Spleen (tissue), 7 donors: ENCODE measurements at regions not wholly inside any gene's neighbourhood (a gene's known extent, or its start where the extent isn't known, plus 50 kb on each side); places are given as distances from the start of the nearest gene placed in this dataset.

Experiments
- POLR2A ChIP-seq, 3 donors: fragments of 450-650 bp; IDR thresholded peaks; one replicate each; pipeline ENCODE4 v1.5.1; 2017; ENCODE audit warnings: antibody characterized with exemption in 3 of 3, mild to moderate bottlenecking in 1 of 3
- TF ChIP-seq, protein P1 (sequence below), 11 experiments: fragments of 200-600 bp in 7 of 11; fragments of 450-650 bp in 4 of 11; sonication (generic) in 4 of 11; IDR thresholded peaks in 8 of 11; conservative IDR thresholded peaks in 3 of 11; 1 replicate in 7 of 11; 2 replicates in 4 of 11; pipeline versions ENCODE4 v1.4.0 to v1.8.0; 2016 to 2021; ENCODE audit warnings: antibody characterized with exemption in 11 of 11, inconsistent platforms in 4 of 11, mild to moderate bottlenecking in 1 of 11
- donor health status: DM: no; HTN: no; CAD: no; lungs with moderate emphysema.
- donor health status: DM: no; HTN: no; CAD: no.
- donor health status: DM: no; HTN: no; CAD: no.

DNA sequence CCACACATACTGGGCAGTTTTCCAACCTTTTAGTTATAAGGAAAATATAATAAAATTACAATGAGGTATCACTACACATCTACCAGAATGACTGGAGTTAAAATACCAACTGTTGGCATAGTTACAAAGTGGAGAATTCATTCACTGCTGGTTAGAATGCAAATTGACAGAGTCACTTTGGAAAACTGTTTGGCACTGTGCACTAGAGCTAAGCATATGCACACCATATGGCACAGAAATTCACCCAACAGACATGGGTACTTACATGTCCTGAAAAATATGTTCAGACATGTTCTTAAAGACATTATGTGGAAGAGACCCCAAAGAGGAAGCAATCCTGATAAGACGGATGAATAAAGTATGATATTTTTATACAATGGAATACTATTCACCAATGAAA, 686.1 kb upstream of the RAB6C start:
- no peak for TF ChIP-seq POLR2A (IDR thresholded peaks at IDR 0.05)
- TF ChIP-seq, protein P1, sequence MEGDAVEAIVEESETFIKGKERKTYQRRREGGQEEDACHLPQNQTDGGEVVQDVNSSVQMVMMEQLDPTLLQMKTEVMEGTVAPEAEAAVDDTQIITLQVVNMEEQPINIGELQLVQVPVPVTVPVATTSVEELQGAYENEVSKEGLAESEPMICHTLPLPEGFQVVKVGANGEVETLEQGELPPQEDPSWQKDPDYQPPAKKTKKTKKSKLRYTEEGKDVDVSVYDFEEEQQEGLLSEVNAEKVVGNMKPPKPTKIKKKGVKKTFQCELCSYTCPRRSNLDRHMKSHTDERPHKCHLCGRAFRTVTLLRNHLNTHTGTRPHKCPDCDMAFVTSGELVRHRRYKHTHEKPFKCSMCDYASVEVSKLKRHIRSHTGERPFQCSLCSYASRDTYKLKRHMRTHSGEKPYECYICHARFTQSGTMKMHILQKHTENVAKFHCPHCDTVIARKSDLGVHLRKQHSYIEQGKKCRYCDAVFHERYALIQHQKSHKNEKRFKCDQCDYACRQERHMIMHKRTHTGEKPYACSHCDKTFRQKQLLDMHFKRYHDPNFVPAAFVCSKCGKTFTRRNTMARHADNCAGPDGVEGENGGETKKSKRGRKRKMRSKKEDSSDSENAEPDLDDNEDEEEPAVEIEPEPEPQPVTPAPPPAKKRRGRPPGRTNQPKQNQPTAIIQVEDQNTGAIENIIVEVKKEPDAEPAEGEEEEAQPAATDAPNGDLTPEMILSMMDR (IDR thresholded peaks at IDR 0.05 in 8 of 11, conservative IDR thresholded peaks at IDR 0.05 in 3 of 11): no peak
